HT-29 (cell line): ENCODE measurements at regions not wholly inside any gene's neighbourhood (a gene's known extent, or its start where the extent isn't known, plus 50 kb on each side); places are given as distances from the start of the nearest gene placed in this dataset.

ENCODE experiments used
- DNase-seq: peaks from one replicate; pipeline ENCODE4 v3.0.0-alpha.2; 2015; ENCODE audit warnings: low spot score

GRCh38 chr15:52893338-52893737 is 103.2 kb upstream of the ONECUT1 start:
- no peak for DNase-seq

- no peak for DNase-seq
Measured at GRCh38 chr15:52879904-52880303, 89.8 kb upstream of the ONECUT1 start.

- no peak for DNase-seq
Measured at GRCh38 chr15:52879145-52879544, 89.0 kb upstream of the ONECUT1 start.

GRCh38 chr15:52876991-52877663 is 87.0 kb upstream of the ONECUT1 start:
- DNase-seq, result no peak

- no peak for DNase-seq
Measured at GRCh38 chr15:52872036-52872818, 82.1 kb upstream of the ONECUT1 start.

- DNase-seq, result no peak
Measured at GRCh38 chr15:52870015-52870414, 79.9 kb upstream of the ONECUT1 start.

GRCh38 chr15:52866698-52867097 is 76.6 kb upstream of the ONECUT1 start:
- DNase-seq, result no peak

GRCh38 chr15:52862677-52863076 is 72.5 kb upstream of the ONECUT1 start:
- DNase-seq, result no peak

GRCh38 chr15:52858782-52859176 is 68.6 kb upstream of the ONECUT1 start:
- no peak for DNase-seq

GRCh38 chr15:52857937-52858781 is 68.0 kb upstream of the ONECUT1 start:
- no peak for DNase-seq

GRCh38 chr15:52857471-52857870 is 67.3 kb upstream of the ONECUT1 start:
- no peak for DNase-seq

- no peak for DNase-seq
Measured at GRCh38 chr15:52856286-52856685, 66.2 kb upstream of the ONECUT1 start.

- no peak for DNase-seq
Measured at GRCh38 chr15:52855157-52855556, 65.0 kb upstream of the ONECUT1 start.

- no peak for DNase-seq
Measured at GRCh38 chr15:52844823-52845222, 54.7 kb upstream of the ONECUT1 start.
